GM10847 (cell line): ENCODE measurements at regions not wholly inside any gene's neighbourhood (a gene's known extent, or its start where the extent isn't known, plus 50 kb on each side); places are given as distances from the start of the nearest gene placed in this dataset.

Source experiments
- POLR2A ChIP-seq: IDR thresholded peaks from 2 replicates; pipeline ENCODE4 v1.6.1; 2011; ENCODE audit not compliant: insufficient read length; ENCODE audit errors: extremely low read depth

GRCh38 chr13:50132904-50133357 lies 117.7 kb downstream of the KCNRG start:
- TF ChIP-seq POLR2A = no peak

GRCh38 chr13:50133358-50133953 lies 118.2 kb downstream of the KCNRG start:
- no peak for TF ChIP-seq POLR2A

DNA sequence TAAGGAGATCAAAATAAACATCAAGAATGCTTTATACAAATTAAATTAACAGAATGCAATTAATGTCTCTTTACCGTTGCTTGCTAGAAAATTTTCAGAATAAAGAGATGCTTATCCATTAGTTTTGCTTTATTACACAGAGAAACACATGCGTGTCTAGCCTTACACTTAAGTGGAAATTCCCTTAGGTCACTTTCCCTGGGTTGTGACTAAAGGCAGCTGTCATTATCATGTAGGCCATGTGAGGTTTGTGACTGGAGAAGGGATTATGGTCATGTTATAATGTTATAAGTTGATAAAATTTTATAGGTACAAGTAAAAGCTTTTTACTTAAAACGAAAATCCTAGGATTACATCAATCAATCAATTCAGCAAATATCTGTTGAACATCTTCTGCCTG lies 121.0 kb downstream of the KCNRG start:
- TF ChIP-seq POLR2A = no peak

DNA sequence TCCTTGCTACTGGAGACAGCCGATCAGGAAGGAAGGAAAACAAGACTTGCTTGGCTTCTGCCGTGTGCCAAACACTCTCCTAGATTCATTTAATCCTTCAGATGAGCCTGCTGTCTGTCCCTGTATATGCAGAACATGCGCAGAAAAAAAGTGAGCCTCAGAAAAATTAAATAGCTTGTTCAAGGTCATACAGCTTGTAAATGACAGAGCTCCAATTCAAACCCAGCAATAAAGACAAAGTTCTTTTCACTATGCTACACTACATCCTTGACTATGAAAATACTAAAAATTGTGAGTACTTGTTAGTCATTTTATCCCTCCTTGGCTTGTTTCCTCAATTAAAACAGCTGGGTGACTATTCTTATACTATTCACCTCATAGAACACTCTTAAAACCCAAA lies 121.4 kb downstream of the KCNRG start:
- no peak for TF ChIP-seq POLR2A

- no peak for TF ChIP-seq POLR2A
Observed at GRCh38 chr13:50140153-50140552, 124.9 kb downstream of the KCNRG start.

DNA sequence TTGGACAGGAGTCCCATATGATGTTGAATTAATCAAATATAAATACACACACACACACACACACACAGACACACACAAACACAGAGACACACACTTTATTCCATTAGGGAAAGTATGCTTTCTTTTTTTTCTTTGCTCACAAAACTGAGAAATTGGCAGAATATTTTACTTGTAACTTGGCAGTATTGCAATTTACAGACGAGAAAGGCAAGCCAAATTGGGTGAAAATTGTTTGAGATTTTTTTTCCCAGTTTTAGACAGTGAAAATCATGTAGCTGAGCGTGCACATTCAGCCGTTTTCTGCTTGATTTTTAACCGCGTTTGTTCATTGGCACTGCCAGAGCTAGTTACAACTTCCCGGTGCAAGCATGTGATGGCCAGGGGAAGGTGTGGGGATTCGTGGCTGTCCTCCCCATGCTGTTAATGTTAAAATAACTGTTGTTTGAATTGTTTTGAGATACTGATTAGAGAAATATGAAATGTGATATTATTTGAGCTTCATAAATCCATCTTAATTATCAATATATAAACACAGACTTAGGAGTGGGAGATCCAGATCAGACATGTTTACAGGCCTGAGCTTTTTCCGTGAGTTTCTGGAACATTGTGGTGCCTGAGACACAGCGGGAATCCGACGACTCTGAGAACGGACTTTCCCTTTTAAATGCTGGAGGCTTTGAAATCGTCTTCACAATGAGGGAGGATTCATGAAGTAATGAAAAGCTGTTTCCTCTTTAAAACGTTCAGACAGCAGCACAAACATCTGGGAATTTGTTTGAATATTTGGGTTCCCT lies 125.5 kb downstream of the KCNRG start:
- no peak for TF ChIP-seq POLR2A

DNA sequence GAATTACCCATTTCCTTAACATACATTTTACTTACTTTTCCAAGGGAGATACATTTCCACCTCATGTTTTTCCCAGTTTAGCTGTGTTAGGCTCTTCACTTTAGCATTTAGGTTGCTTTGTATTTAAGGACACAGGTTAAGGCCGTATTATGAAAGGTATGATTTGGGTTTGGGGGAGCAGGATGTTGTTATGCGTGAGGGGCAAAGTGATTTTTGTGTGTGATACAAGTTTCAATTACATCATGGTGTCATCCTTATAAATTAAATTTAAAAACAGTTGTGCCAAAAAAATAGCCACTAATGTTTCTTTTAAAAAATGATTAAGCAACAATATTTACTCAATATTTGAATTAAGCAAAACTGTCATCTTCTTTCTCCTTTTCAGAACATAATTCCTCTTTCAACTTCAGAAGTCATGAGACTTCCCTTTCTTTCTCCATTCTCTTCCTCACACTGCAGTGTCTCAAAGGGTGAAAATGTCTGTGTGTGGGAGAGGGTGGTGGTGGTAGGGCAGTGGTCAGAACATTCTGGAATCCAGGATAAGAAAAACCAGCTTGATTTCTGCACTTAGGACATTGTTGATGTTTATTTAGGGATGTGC lies 126.2 kb downstream of the KCNRG start:
- TF ChIP-seq POLR2A = no peak

DNA sequence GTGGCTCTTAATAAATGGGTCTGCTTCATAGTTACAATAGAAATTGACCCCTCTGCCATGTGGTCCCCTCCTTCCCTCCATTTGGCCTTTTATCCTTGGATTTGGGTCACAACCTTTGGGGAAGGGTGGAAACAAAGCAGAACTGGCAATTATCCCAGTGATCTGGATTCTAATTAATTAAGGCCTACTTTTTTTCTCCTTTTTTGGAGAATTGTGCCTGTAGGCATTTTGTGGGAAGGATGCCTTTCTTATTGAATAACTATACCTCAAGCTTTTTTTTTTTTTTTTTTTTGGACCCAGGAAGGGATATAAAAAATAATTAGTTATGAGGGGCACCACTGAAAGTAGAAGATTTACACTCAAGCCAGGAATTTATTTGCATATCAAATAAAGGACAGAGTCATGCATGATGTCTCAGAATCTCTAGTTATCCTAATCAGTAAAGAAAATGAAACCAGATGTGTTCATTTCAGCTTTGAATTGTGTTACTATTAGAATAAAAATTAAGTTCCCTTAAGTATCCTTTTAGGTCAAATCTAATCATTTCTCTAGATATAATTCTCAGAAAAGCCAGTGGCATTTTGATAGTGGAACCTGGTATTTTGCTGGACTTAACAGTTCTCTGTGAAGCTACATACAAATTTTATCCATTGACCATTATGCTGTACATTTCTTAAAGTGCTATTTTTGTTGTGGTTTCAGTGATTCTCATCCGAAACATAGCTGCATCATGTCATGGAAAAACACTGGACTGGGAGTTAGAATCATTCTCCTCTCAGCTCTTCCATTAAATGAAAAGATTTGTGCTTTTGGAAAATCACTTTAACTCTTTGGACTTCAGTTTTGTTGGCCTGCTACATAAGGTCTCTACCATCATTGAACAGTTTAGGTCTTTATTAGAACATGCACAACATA lies 129.3 kb downstream of the KCNRG start:
- no peak for TF ChIP-seq POLR2A

- TF ChIP-seq POLR2A = no peak
Observed at GRCh38 chr13:50149214-50149613, 134.0 kb downstream of the KCNRG start.

- TF ChIP-seq POLR2A = no peak
Observed at GRCh38 chr13:50149932-50150331, 134.7 kb downstream of the KCNRG start.

GRCh38 chr13:50152224-50152623 lies 137.0 kb downstream of the KCNRG start:
- TF ChIP-seq POLR2A = no peak

GRCh38 chr13:50152655-50153309 lies 137.5 kb downstream of the KCNRG start:
- TF ChIP-seq POLR2A = no peak

- no peak for TF ChIP-seq POLR2A
Observed at GRCh38 chr13:50153401-50153800, 138.2 kb downstream of the KCNRG start.

DNA sequence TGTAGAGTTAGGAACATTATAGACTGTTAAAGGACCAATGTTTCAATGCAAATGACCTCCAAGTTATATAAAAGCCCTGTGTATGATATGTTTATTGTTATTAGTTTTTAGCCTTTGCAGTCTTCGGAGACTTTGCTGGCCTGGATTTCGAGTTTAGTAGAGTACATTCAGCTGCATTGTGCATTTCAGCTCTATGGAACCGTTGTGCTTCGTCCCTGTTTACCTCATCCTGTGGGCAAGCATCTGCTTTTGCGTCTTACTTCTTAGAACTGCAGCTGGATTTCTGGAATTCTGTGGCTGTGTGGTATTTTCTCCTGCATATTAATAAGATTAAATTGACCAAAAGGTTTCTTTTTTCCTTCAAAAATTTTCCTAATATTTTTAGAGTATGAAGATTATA lies 138.6 kb downstream of the KCNRG start:
- no peak for TF ChIP-seq POLR2A

DNA sequence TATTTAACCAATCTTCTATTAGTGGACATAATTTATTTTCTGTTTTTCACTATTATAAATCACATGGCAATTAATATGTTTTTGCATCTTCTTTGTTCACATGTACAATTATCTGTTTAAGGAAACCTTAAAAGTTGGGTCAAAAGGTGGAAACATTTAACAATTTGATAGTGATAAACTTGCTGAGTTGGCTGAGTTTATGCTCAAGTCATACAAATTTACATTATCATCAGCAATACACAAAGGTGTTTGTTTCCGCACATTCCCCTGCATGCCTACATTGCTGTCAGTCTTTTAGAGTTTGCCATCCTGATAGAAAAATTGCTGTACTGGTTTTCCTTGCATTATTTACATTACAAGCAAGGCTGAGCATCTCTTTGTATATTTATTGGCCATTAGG lies 139.5 kb downstream of the KCNRG start:
- TF ChIP-seq POLR2A = no peak
